Common myeloid progenitor, CD34-positive (primary cell): ENCODE measurements at regions not wholly inside any gene's neighbourhood (a gene's known extent, or its start where the extent isn't known, plus 50 kb on each side); places are given as distances from the start of the nearest gene placed in this dataset.

Source experiments
- CTCF ChIA-PET: fragments of 350-600 bp; sonication (Branson Sonifier 250); formaldehyde crosslinking; loops from one replicate; lab custom pipeline; 2021; ENCODE audit warnings: antibody characterized with exemption; lab: Charles Lee
- POLR2A ChIA-PET: fragments of 350-600 bp; sonication (Branson Sonifier 250); formaldehyde crosslinking; loops from one replicate; lab custom pipeline; 2021; ENCODE audit warnings: antibody characterized with exemption; lab: Charles Lee
- DNase-seq, 3 donors: peaks; one replicate each; pipeline versions ENCODE4 v3.0.0 to v3.0.0-alpha.2; 2013
- H3K27ac ChIP-seq, 2 experiments: 1 replicate in 1 of 2; 2 replicates in 1 of 2; pipeline ENCODE4 v1.7.0; 2013; ENCODE audit warnings: inconsistent platforms in 2 of 2, low read length in 2 of 2, mild to moderate bottlenecking in 2 of 2, low read depth in 1 of 2, moderate library complexity in 1 of 2; ENCODE audit not compliant: severe bottlenecking in 2 of 2, insufficient read depth in 1 of 2, poor library complexity in 1 of 2
- H3K27me3 ChIP-seq, 5 experiments: replicated peaks in 2 of 5; 1 replicate in 3 of 5; 2 replicates in 2 of 5; pipeline versions ENCODE4 v1.6.1 to v1.7.0; 2013; ENCODE audit warnings: low read length in 4 of 5, mild to moderate bottlenecking in 2 of 5, moderate library complexity in 2 of 5, inconsistent platforms in 1 of 5; ENCODE audit not compliant: insufficient read depth in 5 of 5, control insufficient read depth in 4 of 5
- H3K36me3 ChIP-seq, 4 experiments: 1 replicate in 2 of 4; 2 replicates in 2 of 4; pipeline versions ENCODE4 v1.6.1 to v1.7.0; 2013; ENCODE audit warnings: low read length in 3 of 4, control low read depth in 1 of 4, mild to moderate bottlenecking in 1 of 4; ENCODE audit not compliant: control insufficient read depth in 4 of 4, insufficient read depth in 4 of 4
- H3K4me1 ChIP-seq, 4 experiments: 1 replicate in 3 of 4; 2 replicates in 1 of 4; pipeline versions ENCODE4 v1.6.1 to v1.7.1; 2013; ENCODE audit warnings: low read length in 3 of 4, mild to moderate bottlenecking in 3 of 4, control low read depth in 1 of 4, inconsistent platforms in 1 of 4, moderate library complexity in 1 of 4; ENCODE audit not compliant: control insufficient read depth in 4 of 4, insufficient read depth in 4 of 4; ENCODE audit errors: control extremely low read depth in 1 of 4
- H3K4me3 ChIP-seq, 7 experiments: 1 replicate in 4 of 7; 2 replicates in 3 of 7; pipeline versions ENCODE4 v1.5.1 to v1.7.0; 2013; ENCODE audit warnings: mild to moderate bottlenecking in 7 of 7, low read length in 6 of 7, moderate library complexity in 6 of 7, inconsistent platforms in 2 of 7, low read depth in 2 of 7, control low read depth in 1 of 7; ENCODE audit not compliant: insufficient read depth in 4 of 7, control insufficient read depth in 1 of 7; ENCODE audit errors: extremely low read depth in 1 of 7
- H3K9me3 ChIP-seq, 5 experiments: 1 replicate in 4 of 5; 2 replicates in 1 of 5; pipeline versions ENCODE4 v1.6.1 to v1.7.1; 2013; ENCODE audit warnings: low read length in 4 of 5, mild to moderate bottlenecking in 2 of 5, inconsistent platforms in 1 of 5, low read depth in 1 of 5, moderate library complexity in 1 of 5; ENCODE audit not compliant: control insufficient read depth in 4 of 5, insufficient read depth in 2 of 5; ENCODE audit errors: control extremely low read depth in 1 of 5
- WGBS: methylation state at CpG from one replicate; pipeline ENCODE4 v1.1.5; 2013; ENCODE audit not compliant: insufficient coverage; 5-methylcytosine and 5-hydroxymethylcytosine counted together

GRCh38 chr6:112401083-112401482 lies 54.0 kb downstream of the RFPL4B start:
- WGBS = 100% methylated on average over 1 of the region's 1 CpG
- Histone ChIP-seq H3K4me1 (no peaks in the 10 kb centered on the region), H3K27ac (no peak overlapping the region), H3K4me3 (no peak overlapping the region), H3K36me3 (no peaks in the 10 kb centered on the region), H3K27me3 (no peaks in the 10 kb centered on the region), H3K9me3 (peaks cover 0 to 20% (median 4%) of the 10 kb centered on the region in 5 experiments)
- no peak for DNase-seq
- ChIA-PET POLR2A (no interaction called here), CTCF (no interaction called here)

- no peaks in the 10 kb centered on the region for H3K4me1 ChIP-seq
- POLR2A ChIA-PET = no interaction called here
- CTCF ChIA-PET = no interaction called here
- WGBS = 92% methylated on average over 5 of the region's 9 CpGs
- no peaks in the 10 kb centered on the region for H3K36me3 ChIP-seq
- no peaks in the 10 kb centered on the region for H3K27me3 ChIP-seq
- no peaks in the 10 kb centered on the region for H3K9me3 ChIP-seq
- H3K27ac ChIP-seq = no peak overlapping the region
- no peak overlapping the region for H3K4me3 ChIP-seq
- no peak for DNase-seq
Observed at GRCh38 chr6:112407101-112407590, 60.0 kb downstream of the RFPL4B start.

- Histone ChIP-seq H3K27ac (no peak overlapping the region), H3K9me3 (no peaks in the 10 kb centered on the region), H3K4me3 (no peak overlapping the region), H3K4me1 (no peaks in the 10 kb centered on the region), H3K27me3 (peaks cover 0 to 2% (median 0%) of the 10 kb centered on the region in 5 experiments), H3K36me3 (no peaks in the 10 kb centered on the region)
- WGBS = 91% methylated on average over 8 of the region's 10 CpGs
- ChIA-PET POLR2A (no interaction called here), CTCF (no interaction called here)
- no peak for DNase-seq
Observed at GRCh38 chr6:112408522-112408921, 61.4 kb downstream of the RFPL4B start.

- H3K4me1 ChIP-seq = no peaks in the 10 kb centered on the region
- H3K9me3 ChIP-seq = no peaks in the 10 kb centered on the region
- DNase-seq = no peak
- no peaks in the 10 kb centered on the region for H3K36me3 ChIP-seq
- POLR2A ChIA-PET = no interaction called here
- H3K27ac ChIP-seq = no peak overlapping the region
- peaks cover 0 to 2% (median 0%) of the 10 kb centered on the region in 5 experiments for H3K27me3 ChIP-seq
- CTCF ChIA-PET = no interaction called here
- WGBS = no CpG with 5 or more reads among the region's 2 CpGs
- H3K4me3 ChIP-seq = no peak overlapping the region
Observed at GRCh38 chr6:112409311-112409710, 62.2 kb downstream of the RFPL4B start.

- Histone ChIP-seq H3K9me3 (no peaks in the 10 kb centered on the region), H3K27ac (no peak overlapping the region), H3K27me3 (peaks cover 0 to 2% (median 0%) of the 10 kb centered on the region in 5 experiments), H3K4me1 (no peaks in the 10 kb centered on the region), H3K4me3 (no peak overlapping the region), H3K36me3 (no peaks in the 10 kb centered on the region)
- WGBS = no CpG with 5 or more reads among the region's 1 CpG
- CTCF ChIA-PET = no interaction called here
- DNase-seq = no peak
- POLR2A ChIA-PET = interaction anchor here (0.5 kb wide), 1 partner anchor 213 kb away, joined by 3 read pairs; no protein-coding TSS in a partner anchor
Observed at GRCh38 chr6:112413780-112414179, 66.7 kb downstream of the RFPL4B start.

- CTCF ChIA-PET = no interaction called here
- no peak overlapping the region for H3K4me3 ChIP-seq
- no peaks in the 10 kb centered on the region for H3K36me3 ChIP-seq
- H3K4me1 ChIP-seq = no peaks in the 10 kb centered on the region
- H3K27me3 ChIP-seq = peaks cover 0 to 2% (median 0%) of the 10 kb centered on the region in 5 experiments
- no peaks in the 10 kb centered on the region for H3K9me3 ChIP-seq
- POLR2A ChIA-PET = no interaction called here
- 100% methylated on average over 1 of the region's 2 CpGs for WGBS
- no peak for DNase-seq
- no peak overlapping the region for H3K27ac ChIP-seq
Observed at GRCh38 chr6:112415366-112415765, 68.2 kb downstream of the RFPL4B start.

- no peaks in the 10 kb centered on the region for H3K36me3 ChIP-seq
- H3K27ac ChIP-seq = no peak overlapping the region
- DNase-seq = no peak
- peaks cover 0 to 2% (median 0%) of the 10 kb centered on the region in 5 experiments for H3K27me3 ChIP-seq
- POLR2A ChIA-PET = no interaction called here
- peaks cover 0 to 3% (median 0%) of the 10 kb centered on the region in 5 experiments for H3K9me3 ChIP-seq
- H3K4me3 ChIP-seq = no peak overlapping the region
- WGBS = 100% methylated on average over 2 of the region's 4 CpGs
- CTCF ChIA-PET = no interaction called here
- no peaks in the 10 kb centered on the region for H3K4me1 ChIP-seq
Observed at GRCh38 chr6:112416866-112417265, 69.7 kb downstream of the RFPL4B start.
